GM21515 (cell line): ENCODE measurements at regions not wholly inside any gene's neighbourhood (a gene's known extent, or its start where the extent isn't known, plus 50 kb on each side); places are given as distances from the start of the nearest gene placed in this dataset.
"Not testable (repeated sequence)": the region's sequence is repeated elsewhere in the genome, so short reads cannot be mapped to it uniquely, and the experiment has no call there.

Experiments used
- ATAC-seq: cut with Tn5 transposase; IDR thresholded peaks from one replicate; pipeline ENCODE4 v1.9.1; 2021; ENCODE audit not compliant: unreplicated experiment

DNA sequence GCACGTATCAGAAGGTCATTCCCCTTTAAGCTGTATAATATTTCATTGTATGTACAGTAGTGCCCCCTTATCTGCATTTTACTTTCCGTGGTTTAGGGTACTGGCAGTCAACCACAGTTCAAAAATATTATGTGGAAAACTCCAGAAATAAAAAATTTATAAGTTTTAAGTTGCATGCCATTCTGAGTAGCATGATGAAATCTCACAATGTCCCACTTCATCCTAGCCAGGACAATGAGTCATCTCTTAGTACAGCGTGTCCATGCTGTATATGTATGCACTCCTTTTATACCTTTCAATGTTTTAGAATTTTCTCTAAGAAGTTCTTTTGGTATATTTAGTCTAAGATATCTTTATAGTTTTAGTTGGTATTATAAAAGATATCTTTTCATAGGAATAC, 115.0 kb upstream of the HAND1 start:
- ATAC-seq, result no peak

DNA sequence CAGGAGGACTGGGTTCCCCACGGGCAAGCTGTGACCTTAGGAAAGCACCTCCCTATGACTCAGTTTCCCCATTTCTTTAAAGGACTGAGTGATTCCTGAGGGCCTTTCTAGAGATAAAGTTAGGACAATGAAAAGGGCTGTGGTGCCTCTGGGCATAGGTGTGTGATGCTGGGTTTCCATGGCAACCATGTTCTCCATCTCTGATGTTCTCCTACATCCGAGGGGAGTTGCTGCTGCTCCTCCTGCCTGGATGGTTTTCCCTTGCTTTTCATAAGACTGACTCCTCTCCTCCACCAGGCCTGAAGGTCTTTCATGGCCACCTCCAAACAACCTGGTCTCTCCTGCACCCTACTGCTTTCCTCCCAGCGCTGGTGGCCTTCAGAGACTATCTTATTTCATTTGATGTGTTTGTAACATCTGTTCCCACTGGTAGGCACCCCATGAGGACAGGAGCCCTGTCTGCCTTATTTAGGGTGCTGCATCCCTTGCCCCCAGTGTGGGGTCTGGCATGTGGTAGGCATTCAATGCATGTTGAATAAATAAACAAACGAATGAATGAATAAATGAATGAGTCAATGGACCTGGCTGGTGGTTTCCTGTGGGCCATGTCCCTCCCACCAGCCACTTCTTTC, 112.2 kb upstream of the HAND1 start:
- ATAC-seq, result no peak

DNA sequence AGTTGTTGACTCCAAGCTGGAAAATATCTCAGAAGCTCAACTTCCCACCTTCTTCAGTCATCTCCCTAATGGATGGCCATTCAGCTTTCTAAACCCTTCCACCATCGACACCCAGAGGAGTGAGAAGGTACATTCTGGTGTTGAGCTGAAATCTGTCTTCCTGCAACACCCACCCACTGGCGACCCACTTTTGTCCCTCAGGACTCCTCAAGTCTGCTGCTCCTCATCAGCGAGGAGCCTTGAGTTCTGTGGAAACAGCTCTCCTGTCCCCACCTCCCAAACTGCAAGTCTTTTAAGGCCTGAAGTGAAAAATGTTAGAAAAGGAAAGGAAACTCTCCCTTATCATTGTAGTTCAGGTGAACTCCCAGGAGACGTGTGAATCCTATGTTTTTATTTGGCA, 111.5 kb upstream of the HAND1 start:
- no peak for ATAC-seq

DNA sequence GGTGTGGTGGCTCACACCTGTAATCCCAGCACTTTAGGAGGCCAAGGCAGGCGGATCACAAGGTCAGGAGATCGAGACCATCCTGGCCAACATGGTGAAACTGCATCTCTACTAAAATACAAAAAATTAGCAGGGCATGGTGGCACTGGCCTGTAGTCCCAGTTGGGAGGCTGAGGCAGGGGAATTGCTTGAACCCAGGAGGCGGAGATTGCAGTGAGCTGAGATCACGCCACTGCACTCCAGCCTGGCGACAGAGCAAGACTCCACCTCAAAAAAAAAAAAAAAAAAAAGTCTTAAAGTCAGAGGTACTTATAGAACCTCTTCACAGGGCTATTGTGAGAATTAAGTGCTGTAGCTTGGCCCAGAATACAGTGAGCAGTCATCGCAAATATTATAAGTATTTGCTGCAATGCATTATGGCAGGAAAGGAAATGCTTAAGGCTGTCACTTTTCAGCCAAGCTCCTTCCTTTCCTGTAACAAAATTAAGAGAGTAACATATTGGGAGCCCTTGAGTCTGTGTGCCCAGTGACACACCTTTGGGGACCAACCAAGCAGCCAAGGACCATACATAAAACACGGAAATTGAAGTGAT, 110.9 kb upstream of the HAND1 start:
- not testable (repeated sequence) for ATAC-seq

DNA sequence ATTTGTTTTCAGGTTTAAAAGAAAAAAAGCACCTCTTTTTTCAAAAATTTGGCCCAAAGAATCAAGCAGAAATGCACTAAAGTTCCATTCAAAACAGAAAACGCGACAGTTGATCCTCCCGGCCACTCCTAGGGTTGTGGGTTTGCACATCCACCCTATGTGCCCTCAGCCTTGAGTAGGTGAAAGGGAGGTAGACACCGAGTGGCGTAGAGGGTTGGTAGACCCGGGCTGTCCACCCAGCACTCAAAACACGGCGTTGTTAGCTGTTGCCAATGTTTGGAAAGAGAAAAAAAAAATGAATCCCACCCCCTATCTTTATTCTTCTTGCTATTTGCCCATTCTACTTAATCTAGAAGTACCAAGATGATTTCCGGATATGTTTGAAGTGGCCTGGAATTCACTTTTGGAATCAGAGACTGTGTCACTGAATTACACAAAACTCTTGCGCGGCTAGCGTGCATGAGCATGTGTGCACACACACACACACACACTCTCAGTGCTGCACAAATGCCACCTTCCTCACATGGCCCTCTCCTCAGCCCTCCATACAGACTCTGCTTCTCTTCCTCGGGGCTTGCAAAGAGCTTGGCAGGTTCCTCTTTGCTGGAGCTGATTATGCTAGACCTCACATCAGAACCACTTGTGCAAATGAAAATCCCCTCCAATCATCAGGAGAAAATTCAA, 110.2 kb upstream of the HAND1 start:
- no peak for ATAC-seq

DNA sequence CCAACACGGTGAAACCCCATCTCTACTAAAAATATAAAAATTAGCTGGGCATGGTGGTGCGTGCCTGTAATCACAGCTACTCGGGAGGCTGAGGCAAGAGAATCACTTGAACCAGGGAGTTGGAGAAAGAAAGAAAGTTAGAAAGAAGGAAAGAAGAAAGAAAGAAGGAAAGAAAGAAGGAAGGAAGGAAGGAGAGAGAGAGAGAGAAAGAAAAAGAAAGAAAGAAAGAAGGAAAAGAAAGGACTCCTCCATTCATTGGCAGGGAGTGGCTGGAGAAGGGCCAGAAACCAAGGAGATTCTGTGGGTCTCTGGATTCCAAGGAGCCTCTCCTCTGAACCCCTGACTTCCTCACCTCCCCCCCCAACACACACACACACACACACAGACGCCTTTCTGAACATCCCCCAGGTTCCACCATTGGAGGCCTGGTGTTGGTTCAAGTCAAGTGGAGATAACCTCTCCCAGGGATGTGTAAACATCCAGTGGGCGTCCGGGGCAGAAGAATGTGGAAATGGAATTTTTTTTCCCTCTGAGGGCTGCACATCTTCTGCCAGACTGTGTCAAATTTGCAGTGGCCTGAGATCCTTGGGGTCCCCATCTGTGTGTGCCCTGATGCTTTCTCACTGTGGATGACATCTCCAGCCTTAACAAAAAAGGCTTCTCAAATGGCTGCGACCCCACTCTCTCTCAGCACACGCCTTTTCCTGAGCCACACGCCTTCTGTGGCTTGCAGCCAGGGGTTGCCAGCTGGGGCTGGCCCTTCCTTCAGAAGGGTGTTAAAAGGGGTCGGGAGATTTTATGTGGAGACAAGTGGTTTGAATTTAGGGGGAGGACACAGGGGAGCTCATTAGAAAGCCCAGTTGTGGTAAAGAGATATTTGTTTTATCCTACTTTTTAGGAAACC, 109.3 kb upstream of the HAND1 start:
- ATAC-seq, result no peak

DNA sequence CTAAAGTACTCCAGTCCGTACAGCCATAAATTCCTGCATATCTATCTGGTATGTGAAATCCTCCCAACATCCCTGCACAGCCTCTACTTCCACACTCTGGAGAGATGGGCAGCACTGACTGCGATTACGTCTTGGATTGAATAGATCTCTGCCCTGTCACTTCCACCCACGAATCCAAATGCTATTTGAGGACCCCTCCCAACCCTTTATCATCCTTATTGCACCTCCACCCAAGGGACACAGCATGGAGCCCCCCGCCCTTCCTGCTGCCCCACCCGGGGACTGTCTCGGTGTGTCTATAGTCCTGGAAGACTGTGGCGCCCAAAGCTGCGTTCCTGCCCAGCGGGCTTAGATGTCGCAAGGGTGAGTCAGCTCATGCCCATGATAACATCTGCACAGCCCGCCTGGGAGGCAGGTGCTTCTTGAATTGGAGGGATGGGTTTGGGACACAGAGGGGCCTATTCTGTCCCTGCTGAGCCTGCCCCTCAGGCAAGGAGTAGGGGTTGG, 105.7 kb upstream of the HAND1 start:
- no peak for ATAC-seq

DNA sequence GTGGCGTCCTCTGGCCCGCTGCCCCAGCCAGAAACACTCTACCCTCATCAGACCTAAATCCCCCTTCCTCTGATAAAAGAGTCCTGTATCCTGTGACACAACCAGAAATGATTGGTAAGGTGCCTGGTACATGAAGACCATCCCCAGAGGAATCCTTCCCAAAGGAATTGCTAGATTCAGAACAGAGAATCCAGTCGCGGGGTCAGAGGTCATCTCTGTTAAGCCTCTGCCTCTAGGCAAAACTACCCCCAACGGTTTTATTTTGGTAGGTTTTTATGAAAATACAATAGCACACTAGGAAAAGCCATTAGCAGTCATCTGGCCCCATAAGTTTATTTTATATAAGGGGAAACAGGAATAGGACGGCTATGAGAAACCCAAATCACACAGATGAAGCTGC, 102.4 kb upstream of the HAND1 start:
- no peak for ATAC-seq

DNA sequence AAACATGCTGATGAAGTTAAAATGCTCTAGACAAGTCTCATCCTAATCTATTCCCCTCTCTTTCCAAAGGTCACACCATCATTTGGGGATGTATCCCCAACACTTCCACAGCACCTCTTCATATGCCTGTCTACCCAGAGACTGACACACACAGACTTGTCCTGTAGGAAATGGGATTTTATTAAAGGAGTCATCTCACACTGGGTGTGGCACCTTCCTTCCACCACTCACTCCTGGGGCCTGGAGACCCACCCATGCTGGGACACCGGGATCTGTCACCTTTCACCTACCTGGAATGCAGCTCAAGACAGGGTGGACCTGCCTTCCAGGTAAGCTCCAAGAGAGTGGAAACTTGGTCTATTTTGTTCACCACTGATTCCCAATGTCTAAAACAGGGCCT, 99.4 kb upstream of the HAND1 start:
- no peak for ATAC-seq

DNA sequence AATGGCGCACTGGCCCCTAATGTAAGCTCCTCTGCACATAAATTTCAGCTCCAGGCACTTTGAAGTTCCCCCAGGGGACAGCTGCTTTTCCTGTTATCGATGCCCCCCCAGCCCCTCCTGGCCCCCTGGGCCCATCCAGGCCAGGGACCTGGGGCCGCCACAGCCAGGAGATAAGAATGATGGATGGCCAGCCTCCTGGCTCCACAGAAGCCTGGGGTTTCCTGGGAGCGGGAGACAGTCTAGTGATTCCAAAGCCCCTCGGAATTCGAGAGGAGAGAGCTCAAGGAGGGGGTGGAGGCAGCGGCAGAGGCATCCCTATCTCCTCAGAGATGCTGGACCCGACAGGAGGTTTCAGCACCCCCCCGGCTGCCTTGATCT, 98.4 kb upstream of the HAND1 start:
- ATAC-seq, result no peak

DNA sequence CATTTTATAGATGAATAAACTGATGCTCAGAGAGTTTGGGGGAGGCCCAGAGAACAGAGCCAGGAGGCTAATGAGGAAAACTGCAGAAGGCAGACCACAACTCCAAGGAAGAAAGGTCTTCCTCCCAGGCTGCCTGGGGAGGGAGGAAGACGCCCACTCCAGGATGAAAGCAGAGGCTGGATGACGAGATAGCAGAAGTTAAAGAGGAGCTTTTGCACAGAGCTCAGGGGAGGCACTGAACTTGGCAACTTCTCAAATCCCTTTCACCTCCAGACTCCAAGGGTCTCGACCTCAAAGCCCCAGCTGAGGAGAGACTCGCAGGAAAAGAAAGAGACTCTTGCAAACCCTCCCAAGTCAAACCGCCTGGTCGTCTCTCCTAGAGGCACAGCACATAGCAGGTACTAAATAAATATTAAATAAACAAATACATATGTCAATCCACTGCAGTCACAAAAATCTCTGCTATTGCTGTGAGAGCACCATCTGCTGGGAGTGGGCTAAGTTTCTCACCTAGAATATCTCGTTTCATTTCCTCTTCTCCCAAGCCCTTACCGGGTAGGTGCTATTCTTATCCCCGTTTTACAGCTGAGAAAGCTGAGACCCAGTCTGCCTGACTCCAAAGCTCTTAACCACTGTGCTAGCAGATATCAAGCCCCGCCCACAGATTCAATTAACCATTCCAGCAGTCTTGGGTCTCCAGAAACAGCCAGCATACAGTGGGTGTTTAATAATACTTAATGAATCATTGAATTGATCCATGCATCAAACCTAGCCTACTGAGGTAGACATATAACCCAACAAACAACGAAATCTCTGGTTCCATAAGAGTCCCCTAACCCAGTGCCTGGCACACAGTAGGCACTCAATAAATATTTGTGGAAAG, 97.8 kb upstream of the HAND1 start:
- peak; percentile 97 for ATAC-seq

DNA sequence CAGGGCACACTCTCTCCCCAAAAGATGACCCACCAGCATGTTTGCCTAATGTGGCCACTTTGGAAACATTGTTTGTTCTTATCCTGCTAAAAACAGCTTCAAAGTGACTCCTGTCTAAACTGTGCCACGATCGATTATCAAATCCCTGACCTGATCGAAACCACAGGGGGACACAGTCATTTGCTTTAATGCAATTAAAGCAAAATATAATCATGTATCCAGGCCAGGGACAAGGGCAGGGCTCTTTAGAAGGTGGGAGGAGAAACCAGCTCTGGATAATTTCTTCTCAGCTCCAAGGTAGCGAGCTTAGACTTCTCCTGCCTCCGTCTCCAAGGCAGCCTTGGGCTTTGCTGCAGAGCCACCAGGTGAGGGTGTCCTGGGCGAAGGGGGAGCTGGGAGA, 95.0 kb upstream of the HAND1 start:
- ATAC-seq, result no peak

DNA sequence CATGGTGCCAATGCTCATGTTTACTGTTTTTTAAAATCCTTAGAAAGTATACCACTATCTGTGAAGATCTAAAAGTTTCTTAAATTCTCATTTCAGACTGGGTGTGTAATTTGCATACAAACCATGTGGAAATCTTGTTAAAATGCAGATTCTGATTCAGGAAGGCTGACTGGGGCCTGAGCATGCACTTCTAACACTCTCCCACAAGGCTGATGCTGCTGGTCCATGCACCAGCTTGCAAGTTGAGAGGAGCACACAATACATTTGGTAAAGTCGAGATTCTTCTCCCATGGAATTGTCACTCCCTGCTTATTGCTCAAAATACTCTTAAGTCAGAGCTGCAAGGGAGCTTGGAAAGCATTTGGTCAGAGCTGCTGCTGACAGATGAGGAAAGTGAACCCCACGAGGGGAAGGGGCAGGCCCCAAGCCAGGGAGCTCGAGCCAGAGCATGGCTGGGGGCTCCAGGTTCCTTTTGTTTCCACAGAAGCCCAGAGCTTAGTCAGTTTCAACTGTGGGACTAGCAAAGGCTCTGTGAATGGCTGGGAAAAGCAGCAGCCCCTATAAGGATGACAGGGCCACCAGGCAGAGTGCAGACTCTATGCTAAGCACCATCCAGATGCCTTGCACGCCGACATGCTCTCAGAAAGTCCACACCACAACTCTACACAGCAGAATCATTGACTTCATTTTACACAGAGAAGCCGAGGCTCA, 93.5 kb upstream of the HAND1 start:
- no peak for ATAC-seq

DNA sequence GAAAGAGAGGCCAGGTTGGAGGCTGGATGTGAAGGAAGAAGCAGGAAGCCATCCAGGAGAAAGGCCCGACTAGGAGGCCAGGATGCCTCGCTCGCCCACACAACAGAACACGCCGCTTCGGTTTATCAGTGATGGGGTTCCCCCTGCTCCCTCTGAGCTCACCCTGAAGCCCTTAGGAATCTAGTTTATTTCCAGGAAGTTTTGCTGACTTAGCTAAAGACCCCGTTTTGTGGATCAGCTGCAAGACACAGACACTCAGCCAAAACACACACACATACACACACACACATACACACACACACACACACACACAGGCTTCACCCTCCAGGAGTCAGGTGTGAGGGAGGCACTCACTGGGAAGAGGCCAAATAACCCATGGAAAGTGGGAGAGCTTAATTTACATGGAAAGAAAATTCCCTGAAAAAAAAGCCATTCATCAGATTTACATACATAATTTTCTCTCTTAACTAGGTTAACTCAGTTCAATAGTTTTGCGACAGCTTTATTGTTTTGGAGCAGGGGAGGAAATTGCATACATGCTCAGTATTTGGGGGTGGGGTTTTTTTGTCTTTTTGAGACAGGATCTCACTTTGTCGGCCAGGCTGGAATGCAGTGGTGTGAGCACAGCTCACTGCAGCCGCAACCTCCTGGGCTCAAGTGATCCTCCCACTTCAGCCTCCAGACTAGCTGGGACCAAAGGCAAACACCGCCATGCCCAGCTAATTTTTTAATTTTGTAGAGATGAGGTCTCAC, 92.7 kb upstream of the HAND1 start:
- no peak for ATAC-seq

DNA sequence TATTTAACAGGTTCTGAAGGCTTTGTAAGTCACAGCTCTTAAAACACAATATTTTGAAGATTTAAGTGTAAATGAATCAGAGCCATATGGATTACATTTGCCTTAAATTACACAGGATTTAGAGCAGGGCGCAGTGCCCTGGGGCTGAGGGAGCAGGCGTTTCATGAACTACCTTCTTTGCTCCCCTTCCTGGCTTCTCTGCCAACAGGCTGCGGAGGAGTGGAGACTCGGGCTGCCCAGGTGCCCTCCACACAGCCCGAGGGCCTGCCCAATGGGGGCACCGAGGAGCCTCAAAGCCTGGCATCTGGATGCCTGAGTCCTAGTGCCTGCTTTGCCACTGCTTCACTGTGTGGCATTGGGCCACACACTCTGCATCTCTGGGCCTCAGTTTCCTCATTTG, 90.6 kb upstream of the HAND1 start:
- no peak for ATAC-seq

DNA sequence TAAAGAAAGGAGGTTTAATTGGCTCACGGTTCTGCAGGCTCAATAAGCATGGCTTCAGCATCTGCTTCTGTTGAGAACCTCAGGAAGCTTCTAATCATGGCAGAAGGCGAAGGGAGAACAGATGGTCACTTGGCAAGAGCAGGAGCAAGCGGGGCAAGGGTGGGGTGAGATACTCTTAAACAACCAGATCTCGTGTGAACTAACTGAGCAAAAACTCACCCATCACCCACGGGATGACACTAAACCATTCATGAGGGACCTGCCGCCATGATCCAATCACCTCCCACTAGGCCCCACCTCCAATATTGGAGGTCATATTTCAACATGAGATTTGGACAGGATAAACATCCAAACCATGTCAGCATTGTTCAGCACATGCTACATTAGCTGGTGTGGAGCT, 89.1 kb upstream of the HAND1 start:
- no peak for ATAC-seq

DNA sequence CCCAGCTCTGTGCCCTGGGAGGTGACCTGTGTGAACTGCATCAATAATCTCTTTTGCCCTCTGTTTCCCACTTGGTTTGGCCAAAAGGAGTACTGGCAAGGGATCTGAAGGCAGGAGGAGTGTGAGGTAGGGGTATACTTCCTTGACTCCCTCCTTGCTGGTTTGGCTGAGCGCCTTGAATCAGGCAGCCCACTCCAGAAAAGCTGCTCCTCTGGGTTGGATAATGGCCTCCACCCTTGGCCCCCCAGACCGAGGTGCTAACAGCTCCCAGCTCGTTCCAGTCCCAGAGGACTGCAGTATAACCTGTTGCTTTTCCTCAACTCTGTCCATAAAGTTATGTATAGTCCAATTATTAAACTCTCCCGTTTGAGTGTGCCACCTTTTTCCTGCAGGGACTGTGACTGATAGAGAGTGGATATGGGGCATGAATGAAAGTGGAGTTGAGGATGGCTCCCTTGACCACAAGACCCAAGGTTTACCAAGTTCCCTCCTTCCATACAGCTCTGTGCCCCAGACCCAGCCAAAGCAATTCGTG, 88.2 kb upstream of the HAND1 start:
- ATAC-seq, result no peak

DNA sequence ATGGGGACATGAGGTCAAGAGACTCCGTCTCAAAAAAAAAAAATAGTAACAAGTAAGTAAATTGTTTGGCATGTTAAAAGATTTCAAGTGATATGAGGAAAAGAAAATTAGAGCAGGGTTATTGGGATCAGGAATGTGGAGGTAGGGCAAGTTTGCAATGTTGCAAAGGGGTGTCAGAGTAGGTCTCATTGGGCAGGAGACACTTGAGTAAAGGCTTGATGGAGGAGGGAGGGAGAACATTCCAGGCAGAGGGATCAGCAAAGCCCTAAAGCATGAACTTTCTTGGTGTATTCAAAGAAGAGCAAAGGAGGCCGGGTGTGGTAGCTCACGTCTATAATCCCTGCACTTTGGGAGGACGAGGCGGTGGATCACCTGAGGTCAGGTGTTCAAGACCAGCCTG, 87.1 kb upstream of the HAND1 start:
- ATAC-seq, result no peak
